NCI-H2107 treated with DMSO at 0.1 percent for 48 hours (cell line): ENCODE measurements at regions not wholly inside any gene's neighbourhood (a gene's known extent, or its start where the extent isn't known, plus 50 kb on each side); places are given as distances from the start of the nearest gene placed in this dataset.
"Not testable (repeated sequence)": the region's sequence is repeated elsewhere in the genome, so short reads cannot be mapped to it uniquely, and the experiment has no call there.

Source experiments
- DNase-seq: peaks from one replicate; lab custom pipeline; 2025; ENCODE audit not compliant: unreplicated experiment; lab: John Stamatoyannopoulos, UW

- DNase-seq = no peak
Measured at GRCh38 chr2:39930175-39930917, 151.3 kb upstream of the THUMPD2 start.

GRCh38 chr2:39929531-39929930, 150.5 kb upstream of the THUMPD2 start:
- DNase-seq = no peak

- no peak for DNase-seq
Measured at GRCh38 chr2:39925312-39925711, 146.3 kb upstream of the THUMPD2 start.

- DNase-seq = no peak
Measured at GRCh38 chr2:39923455-39923854, 144.4 kb upstream of the THUMPD2 start.

- no peak for DNase-seq
Measured at GRCh38 chr2:39922679-39923405, 143.8 kb upstream of the THUMPD2 start.

GRCh38 chr2:39920307-39920801, 141.3 kb upstream of the THUMPD2 start:
- no peak for DNase-seq

- no peak for DNase-seq
Measured at GRCh38 chr2:39919511-39920306, 140.7 kb upstream of the THUMPD2 start.

- no peak for DNase-seq
Measured at GRCh38 chr2:39918886-39919285, 139.8 kb upstream of the THUMPD2 start.

- DNase-seq = not testable (repeated sequence)
Measured at GRCh38 chr2:39917371-39917770, 138.3 kb upstream of the THUMPD2 start.

- DNase-seq = no peak
Measured at GRCh38 chr2:39914949-39915348, 135.9 kb upstream of the THUMPD2 start.

- peak; percentile 47 for DNase-seq
Measured at GRCh38 chr2:39913648-39914461, 134.8 kb upstream of the THUMPD2 start.

GRCh38 chr2:39902103-39902502, 123.0 kb upstream of the THUMPD2 start:
- no peak for DNase-seq

GRCh38 chr2:39898934-39899333, 119.9 kb upstream of the THUMPD2 start:
- no peak for DNase-seq

GRCh38 chr2:39897273-39897672, 118.2 kb upstream of the THUMPD2 start:
- DNase-seq = no peak

GRCh38 chr2:39894082-39894481, 115.0 kb upstream of the THUMPD2 start:
- no peak for DNase-seq

- DNase-seq = no peak
Measured at GRCh38 chr2:39893616-39894015, 114.6 kb upstream of the THUMPD2 start.

- no peak for DNase-seq
Measured at GRCh38 chr2:39881948-39882347, 102.9 kb upstream of the THUMPD2 start.

- no peak for DNase-seq
Measured at GRCh38 chr2:39881494-39881893, 102.4 kb upstream of the THUMPD2 start.

- not testable (repeated sequence) for DNase-seq
Measured at GRCh38 chr2:39879001-39879400, 99.9 kb upstream of the THUMPD2 start.

GRCh38 chr2:39875914-39876267, 96.8 kb upstream of the THUMPD2 start:
- DNase-seq = no peak
